Stimulated activated CD8-positive, alpha-beta memory T cell treated with anti-CD3 and anti-CD28 coated beads, Interleukin-15, amount 100 ng/mL, for 48 hours (primary cell): ENCODE measurements at regions not wholly inside any gene's neighbourhood (a gene's known extent, or its start where the extent isn't known, plus 50 kb on each side); places are given as distances from the start of the nearest gene placed in this dataset.
A peak's percentile ranks its signal among the peaks of the same experiment; 100 is the strongest.
"Not testable (repeated sequence)": the region's sequence is repeated elsewhere in the genome, so short reads cannot be mapped to it uniquely, and the experiment has no call there.

Experiments
- DNase-seq, 2 donors: peaks; one replicate each; pipeline ENCODE4 v3.0.0-alpha.2; 2020; ENCODE audit warnings: low read depth in 2 of 2

DNA sequence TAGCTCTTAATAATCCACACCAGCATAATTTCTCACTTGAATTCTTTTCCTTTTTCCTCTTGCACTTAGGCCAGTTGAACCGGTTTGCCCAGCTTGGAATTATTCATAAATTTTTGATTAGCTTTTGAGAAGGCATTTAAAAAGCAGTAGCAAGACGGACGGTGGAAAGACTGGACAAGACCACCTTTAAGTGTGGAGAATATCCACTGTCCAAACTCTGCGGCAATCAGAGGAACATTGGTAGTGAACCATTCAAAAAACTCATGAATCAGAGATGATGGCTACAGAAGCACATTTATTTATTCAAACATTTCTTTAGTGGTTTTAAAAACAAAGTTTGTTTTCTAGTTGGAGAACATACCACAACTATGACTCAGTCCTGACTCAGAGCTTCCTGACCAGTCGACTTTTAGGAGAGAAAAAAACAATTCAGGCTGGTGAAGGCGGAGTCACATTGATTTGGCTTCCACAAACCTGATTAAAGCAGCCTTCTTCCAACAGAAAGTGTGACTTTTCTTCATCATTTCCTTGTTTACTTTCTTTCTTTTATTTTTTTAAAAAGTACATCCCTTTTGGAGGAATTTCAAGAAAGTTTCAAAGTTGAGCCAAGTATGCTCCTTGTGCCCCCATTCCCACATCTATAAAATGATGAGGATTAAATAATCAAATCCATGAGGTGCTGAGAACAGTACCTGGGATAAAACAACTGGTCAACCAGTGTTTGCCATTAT lies 128.8 kb downstream of the ADSS2 start:
- peak in 1 of 2 donors; percentile 21 for DNase-seq

DNA sequence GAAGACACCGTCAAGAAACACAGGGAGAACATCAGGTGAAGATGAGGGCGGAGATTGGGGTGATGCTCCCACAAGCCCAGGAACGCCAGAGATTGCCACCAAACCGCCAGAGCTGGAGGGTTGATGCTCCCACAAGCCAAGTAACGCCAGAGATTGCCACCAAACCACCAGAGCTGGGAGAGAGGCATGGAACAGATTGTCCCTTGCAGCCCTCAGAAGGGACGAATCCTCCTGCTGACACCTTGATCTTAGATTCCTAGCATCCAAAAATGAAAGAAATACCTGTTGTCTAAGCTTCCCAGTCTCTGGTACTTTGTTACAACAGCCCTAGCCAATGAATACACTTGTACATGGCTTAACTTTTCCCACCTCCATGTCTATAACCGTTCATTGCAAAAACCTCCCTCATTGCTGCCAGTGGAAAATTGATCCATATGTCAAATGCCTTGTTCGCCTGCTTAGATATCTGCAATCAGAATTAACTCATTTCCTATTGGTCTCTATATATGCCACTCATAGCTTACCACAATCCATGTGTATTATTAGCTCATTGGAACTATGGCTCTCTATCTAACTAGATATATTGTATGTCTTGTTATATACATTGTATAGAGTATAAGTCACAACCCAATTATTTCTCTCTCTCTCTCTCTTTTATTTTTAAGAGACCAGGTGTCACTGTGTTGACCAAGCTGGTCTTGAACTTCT lies 127.4 kb downstream of the ADSS2 start:
- DNase-seq = no peak

DNA sequence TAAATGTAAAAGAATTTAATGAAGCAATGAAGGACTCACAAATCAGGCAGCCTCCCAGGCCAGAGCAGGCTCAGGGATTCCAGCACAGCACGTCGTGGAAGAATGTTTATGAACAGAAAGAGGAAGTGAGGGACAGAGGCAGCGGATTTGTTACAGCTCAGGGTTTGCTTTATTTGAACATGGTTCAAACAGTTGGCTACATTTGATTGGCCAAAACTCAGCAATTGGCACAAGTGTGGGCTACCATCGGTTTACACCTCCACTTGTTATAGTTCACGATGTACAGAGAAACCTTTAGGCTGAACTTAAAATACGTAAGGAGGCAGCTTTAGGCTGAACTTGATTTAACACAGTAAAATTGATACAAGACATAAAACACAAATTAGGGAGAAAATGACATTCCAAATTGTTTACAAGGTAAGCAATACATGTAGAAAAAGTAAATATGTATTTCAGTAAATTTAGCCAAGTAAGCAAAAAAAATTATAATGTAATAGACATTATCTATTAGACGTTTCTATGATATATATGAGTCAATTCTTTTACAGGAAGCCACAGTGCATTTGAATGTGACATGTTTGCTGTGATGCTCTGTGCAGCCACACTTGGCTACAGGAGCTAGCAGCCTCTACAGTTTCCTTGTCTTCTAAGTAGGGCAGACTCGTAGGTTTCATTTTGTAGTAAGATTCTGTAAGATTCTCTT lies 126.5 kb downstream of the ADSS2 start:
- no peak for DNase-seq

DNA sequence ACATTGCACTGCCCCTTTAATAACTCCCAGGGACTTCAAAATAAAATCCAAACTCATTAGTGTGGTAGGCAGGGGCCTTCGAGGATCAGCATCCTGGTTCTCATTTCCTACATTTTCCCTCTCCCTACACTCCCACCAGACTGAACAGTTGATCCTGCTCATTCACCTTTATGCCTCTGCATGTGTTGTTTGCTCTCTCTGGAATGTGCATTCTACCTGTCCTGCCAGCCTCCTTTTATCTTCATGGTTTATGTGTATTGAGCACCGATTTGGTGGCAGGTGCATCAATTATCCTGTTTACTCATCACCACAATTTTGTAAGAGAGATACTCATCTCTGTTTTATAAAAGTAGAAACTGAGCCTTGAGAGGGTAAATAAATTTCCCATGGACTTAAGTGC lies 125.0 kb downstream of the ADSS2 start:
- no peak for DNase-seq

DNA sequence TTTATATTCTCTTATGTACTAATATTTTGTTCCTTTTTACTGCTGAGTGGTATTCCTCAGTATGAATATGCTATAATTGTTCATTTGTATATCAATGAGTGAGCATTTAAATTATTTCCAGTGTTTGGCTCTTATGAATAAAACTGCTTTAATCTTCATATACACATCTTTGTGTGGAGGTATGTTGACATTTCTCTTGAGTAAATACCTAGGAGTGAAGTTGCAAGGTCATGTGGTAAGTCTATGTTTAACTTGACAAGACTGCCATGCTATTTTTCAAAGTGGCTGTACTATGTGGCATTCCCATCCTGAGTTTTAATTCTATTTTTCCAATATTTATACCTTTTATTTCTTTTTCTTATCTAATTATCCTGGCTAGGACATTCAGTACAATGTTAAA lies 124.2 kb downstream of the ADSS2 start:
- no peak for DNase-seq

DNA sequence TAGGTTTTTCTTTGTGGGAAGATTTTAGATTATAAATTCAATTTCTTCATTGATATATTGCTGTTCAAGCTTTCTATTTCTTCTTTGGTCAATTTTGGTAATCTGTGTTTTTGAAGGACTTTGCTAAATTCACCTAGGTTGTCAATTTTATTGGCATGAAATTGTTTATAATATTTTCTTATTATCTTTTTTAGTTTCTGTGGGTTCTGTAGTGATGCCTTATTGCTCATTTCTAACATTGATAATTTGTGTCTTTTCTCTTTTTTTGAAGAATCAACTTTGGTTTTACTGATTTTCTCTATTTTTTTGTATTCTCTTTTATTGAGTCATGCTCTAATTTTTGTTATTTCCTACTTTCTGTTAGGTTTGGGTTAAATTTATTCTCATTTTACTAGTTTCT lies 123.2 kb downstream of the ADSS2 start:
- no peak for DNase-seq

DNA sequence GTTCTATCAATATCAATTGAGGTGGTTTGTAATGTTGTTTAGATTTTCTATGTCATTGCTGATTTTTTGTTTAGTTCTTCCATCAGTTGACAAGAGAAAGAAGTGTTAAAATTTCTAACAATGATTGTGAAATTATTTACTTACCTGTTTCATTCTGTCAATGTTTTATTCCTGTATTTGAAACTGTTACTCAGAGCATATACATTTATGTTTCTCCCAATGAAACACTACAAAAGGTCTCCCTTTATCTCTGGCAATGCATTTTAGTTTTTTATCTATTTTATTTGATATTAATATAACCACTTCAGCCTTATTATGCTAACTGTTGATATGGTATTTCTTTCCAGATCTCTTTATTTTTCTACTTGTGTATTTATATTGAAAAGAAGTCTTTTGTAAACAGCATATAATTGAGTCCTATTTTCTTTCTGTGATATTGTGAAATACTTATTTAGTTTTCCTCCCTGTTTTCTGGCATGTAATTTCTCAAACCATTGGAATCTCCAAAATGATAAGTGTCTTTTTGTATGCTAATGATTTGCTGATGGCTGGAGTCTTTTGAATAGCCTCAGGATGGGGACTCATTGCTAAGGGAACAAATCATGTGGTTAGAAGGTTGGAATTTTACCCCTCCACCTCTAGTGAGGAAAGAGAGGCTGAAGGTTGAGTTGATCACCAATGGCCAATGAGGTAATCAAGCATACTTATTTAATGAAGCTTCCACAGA lies 122.0 kb downstream of the ADSS2 start:
- DNase-seq = no peak

DNA sequence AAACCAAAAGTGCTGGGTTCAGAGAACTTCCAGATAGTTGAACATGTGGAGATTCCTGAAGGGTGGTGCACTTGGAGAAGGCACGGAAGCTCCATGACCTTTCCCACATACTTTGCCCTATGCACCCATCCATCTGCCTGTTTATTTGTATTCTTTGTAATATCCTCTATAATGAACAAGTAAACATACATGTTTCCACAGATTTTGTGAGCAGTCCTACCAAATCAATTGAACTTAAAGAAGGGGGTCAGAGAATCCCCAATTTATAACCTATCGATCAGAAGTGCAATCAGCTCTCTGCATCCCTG lies 121.4 kb downstream of the ADSS2 start:
- no peak for DNase-seq

DNA sequence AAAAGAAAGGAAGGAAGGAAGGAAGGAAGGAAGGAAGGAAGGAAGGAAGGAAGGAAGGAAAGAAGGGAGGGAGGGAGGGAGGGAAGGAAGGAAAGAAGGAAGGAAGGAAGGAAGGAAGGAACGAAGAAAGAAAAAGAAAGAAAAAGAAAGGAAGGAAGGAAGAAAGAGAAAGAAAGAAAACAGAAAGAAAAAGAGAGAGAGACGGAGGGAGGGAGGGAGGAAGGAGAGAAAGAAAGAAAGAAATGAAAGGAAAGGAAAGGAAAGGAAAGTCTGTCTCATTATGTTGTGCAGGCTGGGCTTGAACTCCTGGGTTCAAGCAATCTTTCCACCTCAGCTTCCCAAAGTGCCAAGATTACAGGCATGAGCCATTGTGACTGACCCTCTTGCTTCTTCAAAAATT lies 118.9 kb downstream of the ADSS2 start:
- DNase-seq = not testable (repeated sequence)

DNA sequence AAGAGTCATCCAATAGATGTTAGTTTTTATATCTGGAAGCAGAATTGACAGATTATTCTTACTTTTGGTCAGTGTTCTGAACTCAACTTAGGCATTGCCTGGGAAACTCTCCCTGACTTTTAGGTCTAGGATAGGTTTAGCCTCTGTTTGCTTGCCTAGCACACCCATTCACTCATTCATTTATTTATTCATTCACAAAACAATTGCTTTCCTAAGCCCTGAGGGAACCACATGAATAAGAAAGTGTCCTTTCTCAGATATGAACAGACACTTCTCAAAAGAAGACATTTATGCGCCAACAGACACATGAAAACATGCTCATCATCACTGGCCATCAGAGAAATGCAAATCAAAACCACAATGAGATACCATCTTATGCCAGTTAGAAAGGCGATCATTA lies 117.4 kb downstream of the ADSS2 start:
- DNase-seq = not testable (repeated sequence)

DNA sequence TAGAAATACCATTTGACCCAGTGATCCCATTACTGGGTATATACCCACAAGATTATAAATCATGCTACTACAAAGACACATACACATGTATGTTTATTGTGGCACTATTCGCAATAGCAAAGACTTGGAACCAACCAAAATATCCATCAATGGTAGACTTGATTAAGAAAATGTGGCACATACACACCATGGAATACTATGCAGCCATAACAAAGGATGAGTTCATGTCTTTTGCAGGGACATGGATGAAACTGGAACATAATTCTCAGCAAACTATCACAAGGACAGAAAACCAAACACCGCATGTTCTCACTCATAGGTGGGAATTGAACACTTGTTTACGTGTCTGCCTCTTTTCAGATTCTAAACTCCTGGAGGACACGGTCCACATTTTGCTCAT lies 116.9 kb downstream of the ADSS2 start:
- not testable (repeated sequence) for DNase-seq

DNA sequence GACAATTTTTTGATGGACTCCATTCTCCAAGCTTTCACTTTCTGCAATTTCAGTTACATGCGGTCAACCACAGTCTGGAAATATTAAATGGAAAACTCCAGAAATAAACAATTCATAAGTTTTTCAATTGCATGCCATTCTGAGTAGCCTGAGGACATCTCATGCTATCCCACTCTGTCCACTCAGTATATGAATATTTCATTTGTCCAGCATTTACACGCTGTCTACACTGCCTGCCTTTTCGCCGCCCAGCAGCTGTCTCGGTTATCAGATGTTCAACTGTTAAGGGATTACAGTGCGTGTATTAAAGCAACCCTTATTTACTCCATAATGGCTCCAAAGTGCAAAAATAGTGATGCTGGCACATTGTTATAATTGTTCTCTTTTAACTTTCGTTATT lies 116.3 kb downstream of the ADSS2 start:
- no peak for DNase-seq

DNA sequence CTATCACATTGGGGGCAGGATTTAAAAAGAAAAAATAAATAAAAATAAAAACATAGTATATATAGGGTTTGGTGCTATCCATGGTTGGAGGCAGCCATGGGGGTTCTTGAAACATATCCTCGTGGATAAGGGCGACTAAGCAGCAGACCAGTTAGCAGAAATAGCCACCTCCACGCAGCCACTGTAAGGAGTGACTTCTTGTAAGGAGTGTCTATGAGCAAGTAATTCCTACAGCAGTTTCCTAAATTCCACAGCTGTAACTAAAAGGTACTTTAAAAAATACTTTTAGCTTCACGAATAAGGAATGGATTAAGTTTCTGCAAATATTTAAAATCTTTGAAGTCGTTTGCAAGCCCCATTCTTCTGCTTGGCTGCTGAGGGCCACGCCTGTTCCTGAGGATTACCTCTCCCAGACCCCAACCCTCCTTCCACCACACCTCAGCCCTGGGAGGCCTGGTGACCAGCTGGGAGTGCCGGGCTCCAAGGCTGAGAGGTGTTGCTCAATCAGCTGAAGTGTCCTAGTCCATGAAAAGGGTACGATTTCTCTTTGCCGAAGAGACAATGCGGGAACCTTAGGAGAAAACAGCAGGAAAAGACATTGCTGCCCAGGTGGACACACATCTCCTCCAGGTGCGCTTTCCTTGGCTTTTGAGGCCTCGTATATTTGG lies 115.3 kb downstream of the ADSS2 start:
- DNase-seq = no peak

DNA sequence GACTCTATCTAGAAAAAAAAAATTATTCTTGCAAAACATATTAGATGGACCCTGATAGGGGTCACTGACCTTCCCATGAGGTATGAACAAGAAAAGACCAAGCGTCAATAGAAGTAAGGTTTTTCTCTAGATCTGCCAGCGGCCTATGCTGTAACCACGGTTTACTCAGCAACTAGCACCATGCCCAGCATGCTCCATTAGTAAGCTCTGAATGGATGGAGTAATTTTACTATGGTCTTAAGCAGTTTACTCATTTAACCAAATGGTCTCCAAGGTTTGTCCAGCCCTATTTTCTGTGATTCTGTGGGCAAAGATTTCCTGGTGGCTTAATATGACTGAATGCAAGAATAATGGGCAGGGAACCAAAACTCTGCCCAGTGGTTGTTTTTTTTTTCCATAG lies 113.9 kb downstream of the ADSS2 start:
- DNase-seq = no peak

DNA sequence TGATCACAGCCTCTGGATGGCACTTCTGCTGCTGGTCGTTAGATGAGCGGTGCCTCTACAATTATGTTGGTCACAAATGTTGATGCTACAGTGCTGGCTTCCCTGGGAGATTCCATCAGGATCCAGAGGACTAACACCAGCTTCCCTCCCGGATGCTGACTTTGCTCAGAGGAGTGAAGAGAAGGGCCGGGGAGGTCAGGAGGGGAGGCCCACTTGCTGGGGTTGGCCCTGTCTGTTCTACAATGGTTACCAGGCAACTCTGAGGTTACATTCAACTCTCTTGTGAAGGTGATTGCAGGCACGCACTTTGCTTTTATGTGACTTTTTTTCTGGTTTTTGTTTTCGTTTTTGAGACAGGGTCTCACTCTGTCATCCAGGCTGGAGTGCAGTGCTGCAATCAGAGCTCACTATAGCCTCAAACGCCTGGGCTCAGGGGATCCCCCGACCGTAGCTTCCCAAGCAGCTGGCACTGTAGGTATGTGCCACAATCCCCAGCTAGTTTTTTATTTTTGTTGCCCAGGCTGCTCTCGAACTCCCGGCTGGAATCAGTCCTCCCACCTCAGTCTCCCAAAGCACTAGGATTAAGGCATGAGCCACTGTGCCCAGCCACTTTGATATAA lies 112.5 kb downstream of the ADSS2 start:
- no peak for DNase-seq

DNA sequence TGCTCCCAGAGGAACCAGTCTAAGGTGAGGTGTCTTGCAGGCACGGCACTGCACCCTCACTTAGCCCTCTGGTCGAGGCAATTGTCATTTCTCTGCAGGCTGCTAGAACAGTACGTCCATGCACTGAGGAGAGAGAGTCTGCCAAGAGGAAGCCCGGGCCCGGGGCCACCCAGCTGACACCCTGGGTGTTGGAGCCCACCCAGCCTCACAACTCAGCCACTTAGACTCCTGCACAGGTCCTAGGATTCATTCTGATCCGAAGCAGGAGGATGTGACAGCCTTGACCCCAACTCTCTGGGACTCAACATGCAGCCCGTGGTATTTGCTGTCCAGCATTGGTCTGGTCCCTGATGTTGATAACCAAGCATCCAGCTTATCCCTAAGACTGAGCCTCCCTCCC lies 111.9 kb downstream of the ADSS2 start:
- no peak for DNase-seq

DNA sequence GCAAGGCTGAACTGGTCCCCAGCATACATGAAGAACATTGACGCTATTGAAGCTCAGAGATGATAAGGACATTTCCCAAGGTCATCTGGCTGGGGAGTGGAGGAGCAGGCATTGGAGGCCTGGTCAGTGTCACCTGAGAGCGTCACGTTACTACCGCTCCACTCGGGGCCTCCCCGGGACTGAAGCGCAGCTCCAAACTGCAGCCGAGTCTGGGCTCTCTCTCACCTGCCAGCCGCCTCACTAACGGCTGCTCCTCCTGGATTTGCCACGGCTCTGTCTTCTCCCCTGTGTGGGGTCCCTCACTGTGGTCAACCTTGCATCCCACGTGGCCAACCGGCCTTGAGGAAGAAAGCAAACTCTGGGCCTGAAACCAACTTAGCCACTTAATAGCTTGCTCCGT lies 111.3 kb downstream of the ADSS2 start:
- no peak for DNase-seq

DNA sequence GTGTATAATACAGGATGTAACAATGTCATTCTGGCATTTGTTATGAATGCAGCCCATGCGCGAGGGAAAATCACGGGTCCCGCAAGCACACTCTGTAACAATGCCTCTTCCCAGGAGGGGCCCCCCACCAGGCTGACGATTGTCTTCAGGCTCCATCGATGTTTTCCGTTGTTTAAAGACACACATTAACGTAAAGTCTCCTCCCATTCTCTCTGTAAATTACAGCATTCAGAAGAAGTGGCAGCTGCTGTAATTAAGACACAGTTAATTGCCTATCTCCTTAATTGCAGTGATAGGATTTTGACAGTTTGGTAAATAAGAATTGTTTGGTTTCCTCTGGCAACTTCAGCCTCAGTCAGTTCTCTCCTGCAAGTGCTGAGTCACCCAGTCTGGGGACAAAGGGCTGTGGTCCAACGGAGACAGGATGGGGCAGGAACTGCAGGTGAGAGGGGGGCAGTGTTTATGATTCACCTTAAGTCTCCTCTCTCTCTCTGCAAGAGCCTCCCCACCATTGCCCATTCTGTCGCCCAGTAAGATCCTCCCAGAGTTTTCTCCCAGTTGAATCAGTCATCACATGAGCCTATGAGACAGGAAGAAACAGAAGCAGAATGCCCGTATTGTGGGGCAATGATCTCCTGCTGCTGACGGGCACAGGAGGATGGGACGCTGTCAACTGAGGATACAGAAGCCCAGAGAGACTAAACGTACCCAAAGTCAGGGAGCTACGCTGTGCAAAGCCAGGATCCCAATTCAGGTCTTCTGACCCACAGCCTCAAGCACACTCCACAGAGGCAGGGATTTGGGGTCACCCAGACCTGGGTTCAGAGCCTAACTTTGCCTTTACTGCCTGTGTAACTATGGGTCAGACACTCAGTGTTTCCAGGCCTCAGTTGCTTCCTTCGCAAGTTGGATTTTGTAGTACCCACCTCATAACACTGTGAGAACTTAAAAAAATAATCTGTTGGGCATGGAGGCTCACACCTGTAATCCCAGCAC lies 110.0 kb downstream of the ADSS2 start:
- no peak for DNase-seq

DNA sequence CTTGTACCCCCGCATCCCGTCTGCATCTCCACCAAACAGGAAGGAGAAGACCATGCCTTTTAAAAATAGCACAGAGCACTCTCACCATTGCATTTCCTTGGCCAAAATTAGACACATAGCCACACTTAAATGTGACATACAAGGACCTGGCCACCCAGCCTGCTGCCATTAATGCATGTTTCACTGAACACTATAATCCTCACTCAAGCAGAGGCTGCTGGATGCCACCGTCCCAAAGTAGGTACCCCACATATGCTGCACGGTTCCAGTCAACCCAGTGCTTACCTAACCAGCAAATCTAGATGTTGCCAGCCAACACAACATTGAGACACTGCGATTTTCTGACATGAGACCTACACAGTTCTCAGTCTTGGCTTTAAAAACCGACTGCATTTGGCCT lies 107.7 kb downstream of the ADSS2 start:
- DNase-seq = no peak

DNA sequence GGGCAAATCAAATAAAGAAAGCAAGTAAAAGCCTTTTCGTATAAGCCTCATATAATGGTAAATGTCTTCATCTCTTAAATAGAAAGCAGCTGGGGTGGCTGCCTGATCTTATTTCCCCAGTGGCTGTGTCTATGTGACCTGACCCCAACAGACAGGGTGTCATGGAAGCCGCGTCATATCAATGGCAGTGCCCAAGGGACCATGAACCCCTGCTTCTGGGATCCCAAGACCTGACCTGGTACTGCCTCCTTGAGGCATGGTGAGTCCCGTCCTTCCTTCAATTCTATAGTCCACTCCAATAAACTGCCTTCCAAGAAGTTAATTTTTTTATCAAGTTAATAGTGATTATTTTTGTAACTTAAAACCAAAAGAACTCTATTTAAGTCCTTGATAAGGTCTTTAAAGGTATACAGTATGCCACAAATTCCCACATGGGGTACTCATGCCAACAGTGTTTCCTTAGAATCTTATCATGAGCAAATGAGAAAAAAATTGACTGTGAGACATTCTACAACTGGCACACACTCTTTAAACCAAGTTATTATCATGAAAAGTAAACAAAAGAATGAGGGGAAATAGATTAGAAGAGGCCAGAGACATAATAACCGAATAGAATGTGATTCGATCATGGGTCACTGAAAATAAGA lies 104.6 kb downstream of the ADSS2 start:
- no peak for DNase-seq
